HUDEP-2 (cell line): ENCODE measurements at regions not wholly inside any gene's neighbourhood (a gene's known extent, or its start where the extent isn't known, plus 50 kb on each side); places are given as distances from the start of the nearest gene placed in this dataset.
"Not testable (repeated sequence)": the region's sequence is repeated elsewhere in the genome, so short reads cannot be mapped to it uniquely, and the experiment has no call there.

ENCODE experiments used
- DNase-seq, 76 experiments: peaks; one replicate each; lab custom pipeline; 2025; ENCODE audit not compliant: unreplicated experiment in 76 of 76; lab: John Stamatoyannopoulos, UW

- DNase-seq: no peak
Measured at GRCh38 chr10:28387140-28387539, 84.3 kb upstream of the MPP7 start.

GRCh38 chr10:28391283-28391682, 88.4 kb upstream of the MPP7 start:
- no peak for DNase-seq

GRCh38 chr10:28393956-28394568, 91.2 kb upstream of the MPP7 start:
- peak in 48 of 76 experiments; percentile 1 to 50 (median 22) for DNase-seq

- no peak for DNase-seq
Measured at GRCh38 chr10:28396331-28396730, 93.5 kb upstream of the MPP7 start.

GRCh38 chr10:28397229-28397628, 94.4 kb upstream of the MPP7 start:
- no peak for DNase-seq

GRCh38 chr10:28400176-28400575, 97.3 kb upstream of the MPP7 start:
- DNase-seq: no peak

- DNase-seq: no peak
Measured at GRCh38 chr10:28400681-28401080, 97.8 kb upstream of the MPP7 start.

- not testable (repeated sequence) for DNase-seq
Measured at GRCh38 chr10:28402611-28403073, 99.8 kb upstream of the MPP7 start.

- DNase-seq: no peak
Measured at GRCh38 chr10:28403090-28403489, 100.2 kb upstream of the MPP7 start.

GRCh38 chr10:28408237-28408777, 105.4 kb upstream of the MPP7 start:
- no peak for DNase-seq

GRCh38 chr10:28410420-28411135, 107.7 kb upstream of the MPP7 start:
- DNase-seq: peak in 1 of 76 experiments; percentile 6

- DNase-seq: no peak
Measured at GRCh38 chr10:28411136-28411460, 108.2 kb upstream of the MPP7 start.

GRCh38 chr10:28411648-28412047, 108.8 kb upstream of the MPP7 start:
- no peak for DNase-seq

- no peak for DNase-seq
Measured at GRCh38 chr10:28418069-28418468, 114.8 kb upstream of the WAC start.

- DNase-seq: no peak
Measured at GRCh38 chr10:28425422-28425821, 107.5 kb upstream of the WAC start.

GRCh38 chr10:28426392-28427159, 106.3 kb upstream of the WAC start:
- no peak for DNase-seq

GRCh38 chr10:28427376-28427775, 105.5 kb upstream of the WAC start:
- no peak for DNase-seq

GRCh38 chr10:28429045-28429444, 103.9 kb upstream of the WAC start:
- no peak for DNase-seq

- peak in 3 of 76 experiments; percentile 7 to 21 (median 13) for DNase-seq
Measured at GRCh38 chr10:28429573-28430216, 103.2 kb upstream of the WAC start.

GRCh38 chr10:28431139-28431538, 101.8 kb upstream of the WAC start:
- no peak for DNase-seq

GRCh38 chr10:28432210-28432676, 100.7 kb upstream of the WAC start:
- peak in 42 of 76 experiments; percentile 1 to 68 (median 24) for DNase-seq
